ENCODE measurements at regions not wholly inside any gene's neighbourhood (a gene's known extent, or its start where the extent isn't known, plus 50 kb on each side); places are given as distances from the start of the nearest gene placed in this dataset.

DNA sequence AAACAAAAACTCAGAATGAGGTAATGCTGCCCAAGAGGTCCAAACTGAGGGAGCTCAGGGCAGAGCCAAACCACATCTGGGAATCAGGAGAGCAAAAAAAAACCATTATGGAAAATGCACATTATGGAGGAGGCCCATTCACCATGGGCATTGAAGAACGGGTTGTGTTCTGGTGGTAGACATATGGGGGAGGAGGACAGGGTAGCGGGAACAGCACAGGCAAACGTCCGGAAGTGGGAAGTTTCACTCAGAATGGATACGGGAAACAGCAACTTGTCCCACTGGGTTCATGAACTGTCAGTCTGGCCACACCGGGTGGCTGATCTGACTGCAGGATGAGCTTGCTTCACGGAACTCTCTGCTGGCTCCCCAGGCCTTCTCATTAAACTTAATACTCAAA is 139.7 kb downstream of the RRAGC start:
- no peak for DNase-seq (ENCODE audit: low read depth)
- TF ChIP-seq, protein P1, sequence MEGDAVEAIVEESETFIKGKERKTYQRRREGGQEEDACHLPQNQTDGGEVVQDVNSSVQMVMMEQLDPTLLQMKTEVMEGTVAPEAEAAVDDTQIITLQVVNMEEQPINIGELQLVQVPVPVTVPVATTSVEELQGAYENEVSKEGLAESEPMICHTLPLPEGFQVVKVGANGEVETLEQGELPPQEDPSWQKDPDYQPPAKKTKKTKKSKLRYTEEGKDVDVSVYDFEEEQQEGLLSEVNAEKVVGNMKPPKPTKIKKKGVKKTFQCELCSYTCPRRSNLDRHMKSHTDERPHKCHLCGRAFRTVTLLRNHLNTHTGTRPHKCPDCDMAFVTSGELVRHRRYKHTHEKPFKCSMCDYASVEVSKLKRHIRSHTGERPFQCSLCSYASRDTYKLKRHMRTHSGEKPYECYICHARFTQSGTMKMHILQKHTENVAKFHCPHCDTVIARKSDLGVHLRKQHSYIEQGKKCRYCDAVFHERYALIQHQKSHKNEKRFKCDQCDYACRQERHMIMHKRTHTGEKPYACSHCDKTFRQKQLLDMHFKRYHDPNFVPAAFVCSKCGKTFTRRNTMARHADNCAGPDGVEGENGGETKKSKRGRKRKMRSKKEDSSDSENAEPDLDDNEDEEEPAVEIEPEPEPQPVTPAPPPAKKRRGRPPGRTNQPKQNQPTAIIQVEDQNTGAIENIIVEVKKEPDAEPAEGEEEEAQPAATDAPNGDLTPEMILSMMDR (conservative IDR thresholded peaks at IDR 0.05; ENCODE audit: low read depth, low read length): no peak
- no peak overlapping the region for H3K4me3 ChIP-seq (ENCODE audit: low read depth, low read length)

DNA sequence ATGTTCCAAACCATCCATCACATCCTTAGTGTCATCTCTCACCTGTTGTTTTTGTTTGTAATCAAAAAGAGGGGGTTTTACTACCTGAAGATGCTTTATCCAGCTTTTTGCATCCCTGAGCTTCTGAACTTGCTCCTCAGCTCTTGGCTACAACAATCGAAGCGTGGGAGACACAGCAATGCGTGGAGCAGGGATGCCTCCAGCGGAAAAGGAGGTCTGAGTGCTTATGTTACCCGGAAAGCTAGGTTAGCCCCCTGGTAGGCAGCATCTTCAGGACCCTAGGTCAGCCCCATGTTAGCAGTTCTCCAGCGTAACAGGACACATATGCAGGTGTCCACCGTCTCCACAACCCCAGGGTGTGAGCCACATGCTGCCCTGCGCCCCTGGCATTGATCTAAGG is 141.5 kb downstream of the RRAGC start:
- TF ChIP-seq, protein P1 (conservative IDR thresholded peaks at IDR 0.05; ENCODE audit: low read depth, low read length): no peak
- no peak overlapping the region for H3K4me3 ChIP-seq (ENCODE audit: low read depth, low read length)
- DNase-seq (ENCODE audit: low read depth): no peak

DNA sequence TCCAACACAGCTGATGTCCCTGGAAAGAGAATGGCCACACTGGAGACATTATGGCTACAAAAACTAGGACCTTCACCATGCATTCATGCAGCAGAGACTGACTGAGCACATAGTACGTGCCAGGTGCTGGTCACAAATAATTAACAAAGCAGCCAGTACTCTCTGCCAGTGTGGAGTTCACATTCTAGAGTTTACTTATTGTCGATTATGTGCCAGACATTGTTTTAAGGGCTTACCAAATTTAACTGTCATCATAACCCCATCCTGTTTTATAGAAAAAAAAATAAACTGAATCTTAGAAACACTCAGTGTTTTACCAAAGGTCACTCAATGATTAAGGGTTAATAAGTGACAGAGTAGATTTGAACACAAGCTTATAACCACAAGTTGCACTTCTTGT is 143.3 kb downstream of the RRAGC start:
- TF ChIP-seq, protein P1 (conservative IDR thresholded peaks at IDR 0.05; ENCODE audit: low read depth, low read length): no peak
- DNase-seq (ENCODE audit: low read depth): no peak
- H3K4me3 ChIP-seq (ENCODE audit: low read depth, low read length): no peak overlapping the region

DNA sequence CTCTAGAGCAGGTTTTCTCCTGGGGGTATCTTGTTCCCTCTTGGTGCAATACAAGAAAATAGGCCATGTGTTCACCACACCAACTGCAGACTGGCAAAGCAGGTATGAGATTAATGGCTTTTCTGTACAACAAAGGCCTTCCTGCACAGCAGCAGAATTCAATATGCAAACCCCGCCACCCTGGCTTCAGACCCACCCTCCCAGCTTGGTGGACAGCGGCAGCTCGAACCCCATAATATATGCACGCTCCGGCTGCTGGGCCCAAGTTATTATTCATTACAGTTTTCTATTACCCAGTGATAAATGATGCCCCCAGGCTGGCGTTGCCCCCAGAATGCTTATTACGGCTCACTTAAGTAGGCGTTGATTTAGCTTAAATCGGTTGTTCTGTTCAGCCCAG is 144.2 kb downstream of the RRAGC start:
- no peak for DNase-seq (ENCODE audit: low read depth)
- TF ChIP-seq, protein P1 (conservative IDR thresholded peaks at IDR 0.05; ENCODE audit: low read depth, low read length): no peak
- no peak overlapping the region for H3K4me3 ChIP-seq (ENCODE audit: low read depth, low read length)

DNA sequence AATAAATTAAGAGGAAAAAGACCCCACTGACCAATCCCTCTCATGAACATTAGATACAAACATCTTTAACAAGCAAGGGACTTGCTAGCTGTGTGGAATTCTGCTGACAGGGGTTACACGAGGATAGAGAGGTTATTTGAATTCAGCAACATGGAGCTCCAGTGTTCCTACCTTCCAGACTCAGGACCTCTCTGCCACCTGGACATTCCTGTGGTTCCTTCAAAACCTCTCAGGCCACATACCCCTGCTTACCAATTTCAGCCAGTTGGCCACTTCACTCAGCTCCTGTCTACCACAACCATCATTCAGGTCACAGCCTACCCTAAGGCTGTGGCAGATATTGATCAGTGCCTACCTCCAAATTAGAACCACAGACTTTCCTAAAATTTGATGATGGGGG is 147.5 kb downstream of the RRAGC start:
- DNase-seq (ENCODE audit: low read depth): no peak
- TF ChIP-seq, protein P1 (conservative IDR thresholded peaks at IDR 0.05; ENCODE audit: low read depth, low read length): no peak
- H3K4me3 ChIP-seq (ENCODE audit: low read depth, low read length): no peak overlapping the region

DNA sequence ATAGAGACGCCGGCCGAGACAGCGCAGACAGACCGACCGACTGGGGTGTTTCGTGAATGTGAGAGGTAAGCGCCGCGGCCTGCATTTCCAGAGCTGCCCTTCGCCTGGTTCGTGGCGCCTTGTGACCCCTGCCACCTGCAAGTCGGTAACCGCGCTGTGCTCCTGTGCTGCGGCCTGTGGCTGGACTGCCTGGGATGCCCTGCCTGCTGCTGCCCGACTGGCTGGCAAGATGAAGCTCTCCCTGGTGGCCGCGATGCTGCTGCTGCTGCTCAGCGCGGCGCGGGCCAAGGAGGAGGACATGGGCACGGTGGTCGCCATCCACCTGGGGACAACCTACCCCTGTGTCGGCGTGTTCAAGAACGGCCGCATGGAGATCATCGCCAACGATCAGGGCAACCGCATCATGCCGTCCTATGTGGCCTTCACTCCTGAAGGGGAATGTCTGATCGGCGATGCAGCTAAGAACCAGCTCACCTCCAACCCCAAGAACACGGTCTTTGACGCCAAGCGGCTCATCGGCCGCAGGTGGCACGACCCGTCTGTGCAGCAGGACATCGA is 150.8 kb downstream of the RRAGC start:
- DNase-seq (ENCODE audit: low read depth): no peak
- TF ChIP-seq, protein P1 (conservative IDR thresholded peaks at IDR 0.05; ENCODE audit: low read depth, low read length): no peak
- H3K4me3 ChIP-seq (ENCODE audit: low read depth, low read length): no peak overlapping the region

DNA sequence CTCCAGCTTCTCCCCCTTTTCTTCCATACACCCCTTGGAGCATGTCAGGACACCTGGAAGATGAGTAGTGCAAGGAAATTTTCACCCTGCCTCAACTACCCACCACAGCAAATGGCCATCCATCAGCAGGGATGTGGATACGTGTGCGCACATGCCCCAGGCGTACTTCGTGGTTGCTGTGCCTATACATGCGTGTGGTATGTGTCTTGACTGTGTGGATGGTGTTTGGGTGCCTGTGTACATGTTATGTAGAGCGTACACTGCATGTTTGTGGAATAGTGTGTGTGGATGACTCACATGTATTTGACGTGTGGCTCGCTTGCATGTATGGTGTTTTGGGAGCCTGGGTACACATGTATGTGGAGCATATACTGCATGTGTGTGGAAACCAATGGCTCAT is 158.5 kb downstream of the RRAGC start:
- no peak for DNase-seq (ENCODE audit: low read depth)
- TF ChIP-seq, protein P1 (conservative IDR thresholded peaks at IDR 0.05; ENCODE audit: low read depth, low read length): no peak
- H3K4me3 ChIP-seq (ENCODE audit: low read depth, low read length): no peak overlapping the region
